Cardiac muscle cell (in vitro differentiated cells and primary cell): ENCODE measurements at regions not wholly inside any gene's neighbourhood (a gene's known extent, or its start where the extent isn't known, plus 50 kb on each side); places are given as distances from the start of the nearest gene placed in this dataset.

Experiments
- DNase-seq, 2 donors: peaks; one replicate each; pipeline versions ENCODE4 v3.0.0 to v3.0.0-alpha.2; 2010 to 2017; ENCODE audit warnings: low read depth in 1 of 2, low spot score in 1 of 2
- H3K27ac ChIP-seq: fragments of 200-600 bp; sonication (generic); 2 replicates; pipeline ENCODE4 v1.5.1; 2016
- H3K27me3 ChIP-seq: fragments of 200-600 bp; sonication (generic); 2 replicates; pipeline ENCODE4 v1.6.0; 2016; ENCODE audit warnings: control low read depth
- H3K36me3 ChIP-seq: fragments of 200-600 bp; sonication (generic); 2 replicates; pipeline ENCODE4 v1.5.1; 2016; ENCODE audit warnings: control low read depth
- H3K4me1 ChIP-seq: fragments of 200-600 bp; sonication (generic); 2 replicates; pipeline ENCODE4 v1.8.1; 2017; ENCODE audit warnings: low read depth, mild to moderate bottlenecking, mixed run types
- H3K4me3 ChIP-seq: fragments of 200-600 bp; sonication (generic); 2 replicates; pipeline ENCODE4 v1.5.1; 2016; ENCODE audit warnings: mild to moderate bottlenecking
- H3K9me3 ChIP-seq: fragments of 200-600 bp; sonication (generic); 2 replicates; pipeline ENCODE4 v1.5.1; 2017; ENCODE audit warnings: low read depth, mild to moderate bottlenecking, control low read depth
- CTCF ChIP-seq: IDR thresholded peaks from 2 replicates; pipeline ENCODE4 v1.5.1; 2012; ENCODE audit warnings: low read depth, mild to moderate bottlenecking, low read length

GRCh38 chr7:124674451-124674850, 91.1 kb downstream of the GPR37 start:
- H3K27ac ChIP-seq = no peak overlapping the region
- no peaks in the 10 kb centered on the region for H3K4me1 ChIP-seq
- H3K36me3 ChIP-seq = no peaks in the 10 kb centered on the region
- DNase-seq = no peak
- TF ChIP-seq CTCF = no peak
- no peaks in the 10 kb centered on the region for H3K27me3 ChIP-seq
- H3K4me3 ChIP-seq = no peak overlapping the region
- no peaks in the 10 kb centered on the region for H3K9me3 ChIP-seq

- DNase-seq = no peak
- no peak overlapping the region for H3K27ac ChIP-seq
- no peak for TF ChIP-seq CTCF
- no peaks in the 10 kb centered on the region for H3K4me1 ChIP-seq
- no peak overlapping the region for H3K4me3 ChIP-seq
- H3K36me3 ChIP-seq = no peaks in the 10 kb centered on the region
- no peaks in the 10 kb centered on the region for H3K27me3 ChIP-seq
- no peaks in the 10 kb centered on the region for H3K9me3 ChIP-seq
Observed at GRCh38 chr7:124672011-124672410, 93.6 kb downstream of the GPR37 start.

GRCh38 chr7:124667312-124668153, 98.1 kb downstream of the GPR37 start:
- Histone ChIP-seq H3K9me3 (no peaks in the 10 kb centered on the region), H3K27me3 (no peaks in the 10 kb centered on the region), H3K27ac (no peak overlapping the region), H3K36me3 (no peaks in the 10 kb centered on the region), H3K4me3 (no peak overlapping the region), H3K4me1 (no peaks in the 10 kb centered on the region)
- no peak for TF ChIP-seq CTCF
- no peak for DNase-seq

GRCh38 chr7:124662937-124663336, 102.7 kb downstream of the GPR37 start:
- Histone ChIP-seq H3K9me3 (no peaks in the 10 kb centered on the region), H3K27ac (no peak overlapping the region), H3K4me3 (no peak overlapping the region), H3K36me3 (no peaks in the 10 kb centered on the region), H3K4me1 (no peaks in the 10 kb centered on the region), H3K27me3 (no peaks in the 10 kb centered on the region)
- no peak for DNase-seq
- TF ChIP-seq CTCF = no peak

- Histone ChIP-seq H3K27me3 (no peaks in the 10 kb centered on the region), H3K27ac (no peak overlapping the region), H3K4me1 (no peaks in the 10 kb centered on the region)
Observed at GRCh38 chr7:124662372-124662771, 103.2 kb downstream of the GPR37 start.

More at GRCh38 chr7:124662372-124662771, 103.2 kb downstream of the GPR37 start:
- Histone ChIP-seq H3K4me3 (no peak overlapping the region), H3K36me3 (no peaks in the 10 kb centered on the region), H3K9me3 (no peaks in the 10 kb centered on the region)
- TF ChIP-seq CTCF = no peak
- no peak for DNase-seq
